Neural progenitor cell (in vitro differentiated cells): ENCODE measurements at regions not wholly inside any gene's neighbourhood (a gene's known extent, or its start where the extent isn't known, plus 50 kb on each side); places are given as distances from the start of the nearest gene placed in this dataset.

ENCODE experiments used
- CTCF ChIP-seq: fragments of 200-600 bp; sonication (generic); IDR thresholded peaks from 2 replicates; pipeline ENCODE4 v1.5.1; 2017; ENCODE audit warnings: antibody characterized with exemption, mild to moderate bottlenecking
- EZH2 ChIP-seq: fragments of 200-600 bp; sonication (generic); IDR thresholded peaks from 2 replicates; pipeline ENCODE4 v1.6.1; 2017; ENCODE audit warnings: antibody characterized with exemption, mild to moderate bottlenecking, moderate library complexity

- no peak for TF ChIP-seq CTCF
- no peak for TF ChIP-seq EZH2
These were observed 153.7 kb upstream of the SRRM4 start for GRCh38 chr12:118827606-118828005.
